IMR-90 (cell line): ENCODE measurements at regions not wholly inside any gene's neighbourhood (a gene's known extent, or its start where the extent isn't known, plus 50 kb on each side); places are given as distances from the start of the nearest gene placed in this dataset.

ENCODE experiments used
- ATAC-seq: fragments of 200-7000 bp; cut with Tn5 transposase; 2 replicates; pipeline ENCODE4 v1.9.1; 2020; ENCODE audit warnings: low read depth, mild to moderate bottlenecking, moderate library complexity
- BruUV-seq: library from RNA; stranded (reverse); fragments of 400-500 nt; replicated peaks from 2 replicates; lab custom pipeline; 2021; lab: Mats Ljungman, UMichigan
- CTCF ChIA-PET: fragments of 300-600 bp; formaldehyde crosslinking; extraction: SDS; loops from one replicate; lab custom pipeline; 2021; ENCODE audit warnings: antibody characterized with exemption; lab: Yijun Ruan, JAX
- POLR2A ChIA-PET: fragments of 300-600 bp; sonication (Branson Sonifier 250); formaldehyde crosslinking; loops from one replicate; lab custom pipeline; 2022; ENCODE audit warnings: antibody characterized with exemption; ENCODE audit not compliant: unreplicated experiment; lab: Charles Lee
- DNase-seq: peaks from one replicate; pipeline ENCODE4 v3.0.0; 2013
- H2AFZ ChIP-seq: replicated peaks from 2 replicates; pipeline ENCODE3; 2013; ENCODE audit warnings: low read length, mild to moderate bottlenecking; ENCODE audit not compliant: poor library complexity
- H2AK5ac ChIP-seq: 2 replicates; pipeline ENCODE4 v1.6.1; 2013; ENCODE audit warnings: low read depth, low read length, inconsistent platforms
- H2AK9ac ChIP-seq: replicated peaks from 2 replicates; pipeline ENCODE3; 2013; ENCODE audit warnings: mild to moderate bottlenecking, low read depth, low read length, moderate library complexity; ENCODE audit not compliant: poor library complexity
- H2BK120ac ChIP-seq: 2 replicates; pipeline ENCODE4 v1.6.1; 2013; ENCODE audit warnings: low read depth, low read length, inconsistent platforms
- H2BK15ac ChIP-seq: 3 replicates; pipeline ENCODE4 v1.6.1; 2013; ENCODE audit warnings: low read depth, low read length, inconsistent platforms
- H2BK20ac ChIP-seq: 2 replicates; pipeline ENCODE4 v1.6.1; 2013; ENCODE audit warnings: low read depth, mild to moderate bottlenecking, inconsistent platforms, low read length, moderate library complexity
- H2BK5ac ChIP-seq: 2 replicates; pipeline ENCODE4 v1.6.1; 2013; ENCODE audit warnings: mild to moderate bottlenecking, low read depth, low read length, inconsistent platforms; ENCODE audit not compliant: poor library complexity, severe bottlenecking
- H3K14ac ChIP-seq: replicated peaks from 2 replicates; pipeline ENCODE4 v1.6.1; 2013; ENCODE audit warnings: low read depth, low read length, inconsistent platforms
- H3K18ac ChIP-seq: 2 replicates; pipeline ENCODE4 v1.6.1; 2013; ENCODE audit warnings: low read depth, low read length, control low read depth
- H3K23ac ChIP-seq: 2 replicates; pipeline ENCODE4 v1.6.1; 2013; ENCODE audit warnings: low read depth, low read length, inconsistent platforms
- H3K27ac ChIP-seq: 2 replicates; pipeline ENCODE4 v1.5.1; 2013; ENCODE audit warnings: mild to moderate bottlenecking, control low read depth, low read length; ENCODE audit not compliant: insufficient read depth
- H3K27me3 ChIP-seq: 2 replicates; pipeline ENCODE4 v1.6.1; 2013; ENCODE audit warnings: low read length; ENCODE audit not compliant: control insufficient read depth, insufficient read depth
- H3K36me3 ChIP-seq: 2 replicates; pipeline ENCODE4 v1.6.1; 2013; ENCODE audit warnings: low read length, mixed read lengths; ENCODE audit not compliant: control insufficient read depth, insufficient read depth
- H3K4ac ChIP-seq: 2 replicates; pipeline ENCODE4 v1.6.1; 2013; ENCODE audit warnings: low read depth, low read length, inconsistent platforms
- H3K4me1 ChIP-seq: 2 replicates; pipeline ENCODE4 v1.6.1; 2013; ENCODE audit warnings: low read length, mixed read lengths; ENCODE audit not compliant: control insufficient read depth, insufficient read depth
- H3K4me2 ChIP-seq: 2 replicates; pipeline ENCODE4 v1.6.1; 2013; ENCODE audit warnings: low read depth, mild to moderate bottlenecking, control low read depth, low read length, moderate library complexity
- H3K4me3 ChIP-seq: 2 replicates; pipeline ENCODE4 v1.5.1; 2013; ENCODE audit warnings: low read depth, mild to moderate bottlenecking, control low read depth, low read length, moderate library complexity; ENCODE audit not compliant: insufficient read depth
- H3K56ac ChIP-seq: 2 replicates; pipeline ENCODE4 v1.6.1; 2013; ENCODE audit warnings: low read length, inconsistent platforms; ENCODE audit not compliant: insufficient read depth; ENCODE audit errors: extremely low read depth
- H3K79me1 ChIP-seq, 2 experiments: 2 replicates each; pipeline ENCODE4 v1.6.1; 2013; ENCODE audit warnings: low read length in 2 of 2, inconsistent platforms in 1 of 2, low read depth in 1 of 2
- H3K9ac ChIP-seq: 2 replicates; pipeline ENCODE4 v1.6.1; 2013; ENCODE audit warnings: low read depth, low read length, control low read depth
- H3K9me1 ChIP-seq: 2 replicates; pipeline ENCODE4 v1.6.1; 2013; ENCODE audit warnings: low read length, inconsistent platforms; ENCODE audit not compliant: insufficient read depth
- H3K9me3 ChIP-seq: 2 replicates; pipeline ENCODE4 v1.6.1; 2013; ENCODE audit warnings: low read length; ENCODE audit not compliant: control insufficient read depth, insufficient read depth
- H4K20me1 ChIP-seq: 2 replicates; pipeline ENCODE4 v1.6.1; 2013; ENCODE audit warnings: low read length, inconsistent platforms; ENCODE audit not compliant: insufficient read depth
- H4K5ac ChIP-seq: 2 replicates; pipeline ENCODE4 v1.6.1; 2013; ENCODE audit warnings: mild to moderate bottlenecking, low read depth, low read length, control low read depth
- H4K8ac ChIP-seq, 2 experiments: 2 replicates each; pipeline ENCODE4 v1.6.1; 2013; ENCODE audit warnings: low read depth in 2 of 2, low read length in 2 of 2, control low read depth in 1 of 2, inconsistent platforms in 1 of 2
- H4K91ac ChIP-seq: 2 replicates; pipeline ENCODE4 v1.6.1; 2013; ENCODE audit warnings: low read depth, low read length, inconsistent platforms; ENCODE audit not compliant: insufficient read depth
- CHD1 ChIP-seq: IDR thresholded peaks from 2 replicates; pipeline ENCODE4 v1.6.1; 2012; ENCODE audit warnings: low read depth, low read length, improper control_type of control experiment
- MXI1 ChIP-seq: IDR thresholded peaks from 2 replicates; pipeline ENCODE4 v1.6.1; 2012; ENCODE audit warnings: low read depth, mild to moderate bottlenecking, low read length, moderate library complexity, borderline replicate concordance
- POLR2A ChIP-seq: IDR thresholded peaks from 2 replicates; pipeline ENCODE4 v1.6.1; 2012; ENCODE audit warnings: mild to moderate bottlenecking, low read depth, low read length
- RCOR1 ChIP-seq: IDR thresholded peaks from 2 replicates; pipeline ENCODE4 v1.6.1; 2012; ENCODE audit warnings: mild to moderate bottlenecking, low read length, improper control_type of control experiment; ENCODE audit not compliant: insufficient replicate concordance
- RFX5 ChIP-seq: IDR thresholded peaks from 2 replicates; pipeline ENCODE4 v1.8.0; 2012; ENCODE audit warnings: low read depth, mild to moderate bottlenecking, low read length, moderate library complexity
- WGBS, 2 experiments: methylation state at CpG; one replicate each; pipeline versions ENCODE4 v1.1.5 to v1.1.7; 2013; ENCODE audit warnings: missing lambda C conversion rate in 2 of 2; ENCODE audit not compliant: insufficient read length in 1 of 2; ENCODE audit errors: extremely low coverage in 2 of 2; 5-methylcytosine and 5-hydroxymethylcytosine counted together
- dilution Hi-C: fragments of 300-500 bp; cut with HindIII; formaldehyde crosslinking; loops from one replicate; pipeline ENCODE4 v1.14.3; 2018; ENCODE audit warnings: low sequenced_read_pairs; ENCODE audit not compliant: unreplicated experiment
- in situ Hi-C: fragments of 300-500 bp; cut with MboI; formaldehyde crosslinking; loops from 3 replicates; pipeline ENCODE4 v1.14.3; 2019; ENCODE audit warnings: low sequenced_read_pairs, inconsistent platforms, mixed read lengths
- intact Hi-C: fragments of 100-400 bp; cut with micrococcal nuclease; formaldehyde crosslinking; loops from 2 replicates; pipeline ENCODE4 v1.10.0; 2022

DNA sequence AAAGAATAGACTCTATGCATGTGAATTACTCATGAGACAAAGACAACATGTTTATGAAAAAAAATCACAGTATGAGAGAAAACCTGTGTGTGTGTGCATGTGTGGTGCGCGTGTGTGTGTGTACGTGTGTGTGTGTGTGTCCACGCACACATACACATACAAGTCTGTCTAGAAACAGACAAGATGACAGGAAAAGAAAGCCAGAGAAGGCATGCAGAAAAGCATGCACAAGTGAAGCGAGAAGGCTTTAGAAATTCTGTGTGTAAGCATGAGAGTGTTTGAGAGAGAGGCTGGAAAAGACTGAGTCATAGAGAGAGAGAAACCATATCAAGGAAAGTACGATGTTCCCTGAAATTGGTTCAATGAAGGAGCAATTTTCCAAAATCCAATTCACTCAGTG, 566.4 kb upstream of the C16orf82 start:
- no peaks in the 10 kb centered on the region for H3K9me1 ChIP-seq
- H3K18ac ChIP-seq: no peak overlapping the region
- no TSS peak for BruUV-seq
- H3K4ac ChIP-seq: no peak overlapping the region
- dilution Hi-C loops: no loop called here
- H2BK15ac ChIP-seq: no peak overlapping the region
- ChIA-PET CTCF (no interaction called here), POLR2A (no interaction called here)
- no peak overlapping the region for H3K14ac ChIP-seq
- no peak overlapping the region for H2BK120ac ChIP-seq
- H3K9me3 ChIP-seq: peaks cover 7% of the 10 kb centered on the region
- no peak overlapping the region for H4K91ac ChIP-seq
- H2AK5ac ChIP-seq: no peak overlapping the region
- no peak overlapping the region for H3K4me3 ChIP-seq
- TF ChIP-seq CHD1 (no peak), MXI1 (no peak), RFX5 (no peak), RCOR1 (no peak), POLR2A (no peak)
- H4K20me1 ChIP-seq: no peaks in the 10 kb centered on the region
- no peaks in the 10 kb centered on the region for H3K79me1 ChIP-seq
- DNase-seq (no peak), ATAC-seq (no peak)
- H4K8ac ChIP-seq: no peak overlapping the region
- intact Hi-C loops: no loop called here
- no peak overlapping the region for H2BK20ac ChIP-seq
- no peak overlapping the region for H3K56ac ChIP-seq
- H3K23ac ChIP-seq: no peak overlapping the region
- no peaks in the 10 kb centered on the region for H3K27me3 ChIP-seq
- H4K5ac ChIP-seq: no peak overlapping the region
- no peak overlapping the region for H2BK5ac ChIP-seq
- H3K9ac ChIP-seq: no peak overlapping the region
- no peaks in the 10 kb centered on the region for H3K36me3 ChIP-seq
- in situ Hi-C loops: no loop called here
- no peak overlapping the region for H3K4me2 ChIP-seq
- no peaks in the 10 kb centered on the region for H3K4me1 ChIP-seq
- H2AK9ac ChIP-seq: no peak overlapping the region
- no peak overlapping the region for H2AFZ ChIP-seq
- WGBS, 2 experiments: 50% methylated on average over 1 of the region's 6 CpGs; no CpG with 5 or more reads in 1 of the 2 experiments
- H3K27ac ChIP-seq: no peak overlapping the region
